ENCODE measurements at regions not wholly inside any gene's neighbourhood (a gene's known extent, or its start where the extent isn't known, plus 50 kb on each side); places are given as distances from the start of the nearest gene placed in this dataset.

- TF ChIP-seq, protein P1, sequence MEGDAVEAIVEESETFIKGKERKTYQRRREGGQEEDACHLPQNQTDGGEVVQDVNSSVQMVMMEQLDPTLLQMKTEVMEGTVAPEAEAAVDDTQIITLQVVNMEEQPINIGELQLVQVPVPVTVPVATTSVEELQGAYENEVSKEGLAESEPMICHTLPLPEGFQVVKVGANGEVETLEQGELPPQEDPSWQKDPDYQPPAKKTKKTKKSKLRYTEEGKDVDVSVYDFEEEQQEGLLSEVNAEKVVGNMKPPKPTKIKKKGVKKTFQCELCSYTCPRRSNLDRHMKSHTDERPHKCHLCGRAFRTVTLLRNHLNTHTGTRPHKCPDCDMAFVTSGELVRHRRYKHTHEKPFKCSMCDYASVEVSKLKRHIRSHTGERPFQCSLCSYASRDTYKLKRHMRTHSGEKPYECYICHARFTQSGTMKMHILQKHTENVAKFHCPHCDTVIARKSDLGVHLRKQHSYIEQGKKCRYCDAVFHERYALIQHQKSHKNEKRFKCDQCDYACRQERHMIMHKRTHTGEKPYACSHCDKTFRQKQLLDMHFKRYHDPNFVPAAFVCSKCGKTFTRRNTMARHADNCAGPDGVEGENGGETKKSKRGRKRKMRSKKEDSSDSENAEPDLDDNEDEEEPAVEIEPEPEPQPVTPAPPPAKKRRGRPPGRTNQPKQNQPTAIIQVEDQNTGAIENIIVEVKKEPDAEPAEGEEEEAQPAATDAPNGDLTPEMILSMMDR (conservative IDR thresholded peaks at IDR 0.05; ENCODE audit: low read depth in 2 of 2): no peak
- TF ChIP-seq, protein P2, sequence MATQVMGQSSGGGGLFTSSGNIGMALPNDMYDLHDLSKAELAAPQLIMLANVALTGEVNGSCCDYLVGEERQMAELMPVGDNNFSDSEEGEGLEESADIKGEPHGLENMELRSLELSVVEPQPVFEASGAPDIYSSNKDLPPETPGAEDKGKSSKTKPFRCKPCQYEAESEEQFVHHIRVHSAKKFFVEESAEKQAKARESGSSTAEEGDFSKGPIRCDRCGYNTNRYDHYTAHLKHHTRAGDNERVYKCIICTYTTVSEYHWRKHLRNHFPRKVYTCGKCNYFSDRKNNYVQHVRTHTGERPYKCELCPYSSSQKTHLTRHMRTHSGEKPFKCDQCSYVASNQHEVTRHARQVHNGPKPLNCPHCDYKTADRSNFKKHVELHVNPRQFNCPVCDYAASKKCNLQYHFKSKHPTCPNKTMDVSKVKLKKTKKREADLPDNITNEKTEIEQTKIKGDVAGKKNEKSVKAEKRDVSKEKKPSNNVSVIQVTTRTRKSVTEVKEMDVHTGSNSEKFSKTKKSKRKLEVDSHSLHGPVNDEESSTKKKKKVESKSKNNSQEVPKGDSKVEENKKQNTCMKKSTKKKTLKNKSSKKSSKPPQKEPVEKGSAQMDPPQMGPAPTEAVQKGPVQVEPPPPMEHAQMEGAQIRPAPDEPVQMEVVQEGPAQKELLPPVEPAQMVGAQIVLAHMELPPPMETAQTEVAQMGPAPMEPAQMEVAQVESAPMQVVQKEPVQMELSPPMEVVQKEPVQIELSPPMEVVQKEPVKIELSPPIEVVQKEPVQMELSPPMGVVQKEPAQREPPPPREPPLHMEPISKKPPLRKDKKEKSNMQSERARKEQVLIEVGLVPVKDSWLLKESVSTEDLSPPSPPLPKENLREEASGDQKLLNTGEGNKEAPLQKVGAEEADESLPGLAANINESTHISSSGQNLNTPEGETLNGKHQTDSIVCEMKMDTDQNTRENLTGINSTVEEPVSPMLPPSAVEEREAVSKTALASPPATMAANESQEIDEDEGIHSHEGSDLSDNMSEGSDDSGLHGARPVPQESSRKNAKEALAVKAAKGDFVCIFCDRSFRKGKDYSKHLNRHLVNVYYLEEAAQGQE (IDR thresholded peaks at IDR 0.05; ENCODE audit: unreplicated experiment): no peak
- no peak for TF ChIP-seq POLR2AphosphoS5 (IDR thresholded peaks at IDR 0.05; ENCODE audit: low read depth)
- no peak for TF ChIP-seq NANOG (IDR thresholded peaks at IDR 0.05; ENCODE audit: borderline replicate concordance)
- TF ChIP-seq EZH2 (IDR thresholded peaks at IDR 0.05; ENCODE audit: low read depth, unreplicated experiment): no peak
- no peak for TF ChIP-seq EZH2phosphoT487 (IDR thresholded peaks at IDR 0.05; ENCODE audit: unreplicated experiment)
- no peak for TF ChIP-seq JUNB (IDR thresholded peaks at IDR 0.05; ENCODE audit: unreplicated experiment)
- TF ChIP-seq ETS1 (IDR thresholded peaks at IDR 0.05): no peak
- TF ChIP-seq ZNF331 (CRISPR knock-in tag; IDR thresholded peaks at IDR 0.05; ENCODE audit: low read depth): no peak
- TF ChIP-seq CREB1 (CRISPR knock-in tag; IDR thresholded peaks at IDR 0.05; ENCODE audit: low read depth): no peak
- no peak for TF ChIP-seq STAT1 (IDR thresholded peaks at IDR 0.05; ENCODE audit: unreplicated experiment)
Observed at GRCh38 chr20:39092733-39093410, 130.7 kb downstream of the DHX35 start.
